Skeletal muscle satellite cell (primary cell): ENCODE measurements at regions not wholly inside any gene's neighbourhood (a gene's known extent, or its start where the extent isn't known, plus 50 kb on each side); places are given as distances from the start of the nearest gene placed in this dataset.

ENCODE experiments used
- H3K27me3 ChIP-seq: 2 replicates; pipeline ENCODE4 v1.7.0; 2013; ENCODE audit warnings: low read length; ENCODE audit not compliant: control insufficient read depth, insufficient read depth
- H3K36me3 ChIP-seq: 2 replicates; pipeline ENCODE4 v1.7.0; 2013; ENCODE audit warnings: mild to moderate bottlenecking, control low read depth, low read length; ENCODE audit not compliant: insufficient read depth
- H3K4me1 ChIP-seq: 2 replicates; pipeline ENCODE4 v1.7.0; 2013; ENCODE audit warnings: low read length; ENCODE audit not compliant: control insufficient read depth, insufficient read depth
- H3K4me2 ChIP-seq: 2 replicates; pipeline ENCODE4 v1.7.0; 2013; ENCODE audit warnings: mild to moderate bottlenecking, low read length
- H3K4me3 ChIP-seq: 2 replicates; pipeline ENCODE4 v1.7.0; 2013; ENCODE audit warnings: low read length
- H3K9ac ChIP-seq: 2 replicates; pipeline ENCODE4 v1.7.0; 2013; ENCODE audit warnings: mild to moderate bottlenecking, low read depth, low read length, moderate library complexity
- H3K9me3 ChIP-seq: replicated peaks from 2 replicates; pipeline ENCODE4 v1.7.0; 2013; ENCODE audit warnings: mild to moderate bottlenecking, control low read depth, low read length

- no peak overlapping the region for H3K9ac ChIP-seq
- no peaks in the 10 kb centered on the region for H3K36me3 ChIP-seq
- H3K4me3 ChIP-seq, result no peak overlapping the region
- no peak overlapping the region for H3K4me2 ChIP-seq
- H3K27me3 ChIP-seq, result no peaks in the 10 kb centered on the region
- H3K4me1 ChIP-seq, result no peaks in the 10 kb centered on the region
- no peaks in the 10 kb centered on the region for H3K9me3 ChIP-seq
Measured at GRCh38 chr11:70625582-70626518, 227.5 kb downstream of the CTTN start.

DNA sequence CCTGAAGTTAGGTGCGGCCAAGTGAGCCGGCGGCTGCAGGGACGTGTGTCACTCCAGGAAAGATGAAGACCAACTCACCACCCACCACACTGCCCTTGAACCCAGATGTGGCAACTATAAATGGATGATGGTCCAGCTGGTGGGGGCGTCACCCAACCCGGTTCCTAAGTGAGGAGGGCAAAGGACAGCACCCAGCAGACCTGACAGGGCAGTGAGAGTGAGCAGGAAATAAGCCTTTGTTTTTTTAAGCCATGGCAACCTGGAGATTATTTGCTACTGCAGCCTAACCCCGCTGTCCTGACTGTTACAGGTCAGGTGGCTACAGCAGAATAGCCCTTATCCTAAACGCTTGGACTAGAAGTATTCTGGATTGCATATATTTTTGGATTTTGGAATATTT lies 228.9 kb downstream of the CTTN start:
- Histone ChIP-seq H3K4me1 (no peaks in the 10 kb centered on the region), H3K9ac (no peak overlapping the region), H3K9me3 (no peaks in the 10 kb centered on the region), H3K36me3 (no peaks in the 10 kb centered on the region), H3K4me2 (no peak overlapping the region), H3K4me3 (no peak overlapping the region), H3K27me3 (no peaks in the 10 kb centered on the region)

DNA sequence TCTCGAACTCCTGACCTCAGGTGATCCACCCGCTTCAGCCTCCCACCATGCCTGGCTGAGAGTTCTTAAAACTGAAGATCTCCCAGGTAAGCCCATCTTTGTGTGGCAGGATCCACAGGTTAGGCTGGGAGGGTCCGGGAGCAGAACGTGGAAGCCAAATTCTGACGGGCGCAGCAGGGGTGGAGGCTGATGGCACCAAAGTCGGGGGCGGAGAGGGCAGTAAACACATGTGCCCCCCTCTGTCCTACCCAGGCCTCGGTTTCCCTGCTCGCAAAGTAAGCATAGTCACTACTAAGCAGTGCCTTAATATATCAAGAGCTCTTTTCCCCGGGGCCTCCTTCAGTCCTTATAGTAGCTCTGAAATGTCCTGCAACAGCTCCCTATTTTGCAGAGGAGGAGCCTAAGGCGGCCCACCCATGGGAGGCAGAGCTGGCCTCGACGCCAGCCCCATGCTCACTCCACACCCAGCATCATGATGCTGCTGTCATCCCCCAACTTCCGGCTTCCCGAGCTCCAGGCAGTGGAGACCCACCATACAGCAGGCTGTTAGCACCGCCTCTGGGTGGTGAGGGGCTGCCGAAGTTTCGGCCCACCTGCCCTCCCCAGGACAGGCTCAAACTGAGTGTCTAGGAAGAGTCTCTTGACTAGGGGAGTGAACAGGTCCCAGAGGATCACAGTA lies 230.0 kb downstream of the CTTN start:
- H3K4me2 ChIP-seq, result peak overlapping the region; percentile 37
- no peaks in the 10 kb centered on the region for H3K27me3 ChIP-seq
- no peaks in the 10 kb centered on the region for H3K4me1 ChIP-seq
- no peaks in the 10 kb centered on the region for H3K9me3 ChIP-seq
- H3K9ac ChIP-seq, result no peak overlapping the region
- no peak overlapping the region for H3K4me3 ChIP-seq
- H3K36me3 ChIP-seq, result no peaks in the 10 kb centered on the region

GRCh38 chr11:70628855-70629844 lies 230.8 kb downstream of the CTTN start:
- Histone ChIP-seq H3K27me3 (no peaks in the 10 kb centered on the region), H3K9me3 (no peaks in the 10 kb centered on the region), H3K9ac (no peak overlapping the region), H3K4me2 (peak overlapping the region; percentile 37), H3K36me3 (no peaks in the 10 kb centered on the region), H3K4me1 (no peaks in the 10 kb centered on the region), H3K4me3 (no peak overlapping the region)

DNA sequence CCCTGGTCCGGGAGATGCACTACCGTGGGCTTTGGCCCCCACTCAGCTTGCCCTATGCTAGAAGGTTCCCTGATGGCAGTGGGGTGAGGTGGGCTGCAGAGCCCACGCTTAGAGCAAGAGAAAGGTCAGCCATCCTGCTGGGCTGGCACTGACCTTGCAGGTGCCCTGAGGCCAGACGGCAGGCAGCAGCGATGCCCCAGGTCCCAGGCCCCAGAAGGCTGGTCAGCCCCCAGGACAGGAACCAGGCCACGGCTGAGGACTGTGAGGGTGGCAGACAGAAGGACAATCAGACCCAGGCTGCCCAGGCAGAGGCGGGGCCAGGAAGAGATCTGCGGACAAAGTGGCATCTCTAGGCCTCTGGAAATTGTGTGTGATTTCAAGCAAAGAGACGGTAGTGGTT lies 231.7 kb downstream of the CTTN start:
- no peak overlapping the region for H3K4me3 ChIP-seq
- no peaks in the 10 kb centered on the region for H3K9me3 ChIP-seq
- no peaks in the 10 kb centered on the region for H3K27me3 ChIP-seq
- H3K36me3 ChIP-seq, result no peaks in the 10 kb centered on the region
- no peaks in the 10 kb centered on the region for H3K4me1 ChIP-seq
- no peak overlapping the region for H3K9ac ChIP-seq
- no peak overlapping the region for H3K4me2 ChIP-seq

DNA sequence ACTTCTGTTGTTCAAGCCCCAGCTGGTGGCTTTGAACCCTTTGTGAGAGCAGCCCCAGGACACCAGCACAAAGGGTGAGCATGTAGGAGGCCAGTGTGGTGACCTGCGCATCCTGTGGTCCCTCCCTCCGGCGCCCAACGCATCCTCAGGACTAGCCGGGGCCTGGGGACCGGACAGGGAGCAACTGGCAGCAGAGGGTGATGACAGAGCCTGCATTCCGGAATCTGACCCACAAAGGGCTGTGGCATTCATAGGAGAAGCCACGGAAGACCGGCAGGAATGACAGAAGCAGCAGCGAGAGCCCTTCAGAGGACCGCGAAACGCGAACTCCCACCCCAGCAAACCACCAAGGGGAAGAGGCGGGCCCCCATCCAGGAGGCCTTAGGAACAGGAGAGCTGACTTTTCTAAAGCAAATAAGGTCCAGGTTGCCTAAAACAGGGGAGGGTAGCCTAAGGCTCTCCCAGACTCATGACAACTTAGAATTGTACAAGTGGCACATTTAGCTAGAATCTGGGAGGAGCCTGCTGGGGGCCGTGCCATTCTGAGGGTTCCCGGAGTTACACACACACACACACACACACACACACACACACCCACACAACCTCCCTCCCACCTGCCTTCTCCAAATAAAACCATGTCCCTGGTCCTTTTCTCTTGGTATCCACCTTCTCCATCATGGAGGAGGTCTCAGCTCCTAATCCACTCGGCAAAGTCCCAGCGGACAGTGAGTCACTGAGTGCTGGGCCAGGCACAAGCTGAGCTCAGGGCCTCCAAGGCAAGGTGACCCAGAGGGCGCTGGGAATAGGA lies 232.7 kb downstream of the CTTN start:
- H3K27me3 ChIP-seq, result no peaks in the 10 kb centered on the region
- no peaks in the 10 kb centered on the region for H3K36me3 ChIP-seq
- no peaks in the 10 kb centered on the region for H3K9me3 ChIP-seq
- H3K9ac ChIP-seq, result no peak overlapping the region
- H3K4me3 ChIP-seq, result no peak overlapping the region
- no peak overlapping the region for H3K4me2 ChIP-seq
- no peaks in the 10 kb centered on the region for H3K4me1 ChIP-seq

GRCh38 chr11:70631624-70632047 lies 233.3 kb downstream of the CTTN start:
- no peaks in the 10 kb centered on the region for H3K4me1 ChIP-seq
- H3K9me3 ChIP-seq, result no peaks in the 10 kb centered on the region
- no peaks in the 10 kb centered on the region for H3K27me3 ChIP-seq
- H3K9ac ChIP-seq, result no peak overlapping the region
- H3K4me2 ChIP-seq, result no peak overlapping the region
- no peaks in the 10 kb centered on the region for H3K36me3 ChIP-seq
- H3K4me3 ChIP-seq, result no peak overlapping the region

DNA sequence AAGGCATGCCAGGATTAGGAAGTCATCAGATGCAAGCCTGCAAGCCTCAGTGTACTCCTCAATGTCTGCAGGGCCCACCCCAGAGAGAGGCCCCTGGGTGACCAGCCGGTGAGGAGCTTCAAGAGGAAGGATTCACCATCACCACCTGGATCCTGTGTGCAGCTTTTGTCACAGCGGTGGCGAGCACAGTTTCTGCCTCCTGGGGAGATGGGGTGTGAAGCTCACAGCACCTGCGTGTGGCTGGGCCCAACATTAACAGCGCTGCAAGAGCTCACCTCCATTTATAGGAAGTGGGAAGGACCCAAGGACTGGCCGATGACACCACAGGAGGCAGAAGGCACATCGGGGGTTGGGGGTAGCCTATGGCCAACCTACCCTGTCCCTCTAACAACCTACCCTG lies 235.3 kb downstream of the CTTN start:
- no peaks in the 10 kb centered on the region for H3K4me1 ChIP-seq
- no peak overlapping the region for H3K4me3 ChIP-seq
- no peaks in the 10 kb centered on the region for H3K36me3 ChIP-seq

GRCh38 chr11:70636659-70637058 lies 238.3 kb downstream of the CTTN start:
- Histone ChIP-seq H3K9ac (no peak overlapping the region), H3K4me3 (no peak overlapping the region), H3K36me3 (no peaks in the 10 kb centered on the region), H3K27me3 (no peaks in the 10 kb centered on the region), H3K4me2 (no peak overlapping the region), H3K4me1 (no peaks in the 10 kb centered on the region), H3K9me3 (no peaks in the 10 kb centered on the region)

More for the DNA sequence above, 235.3 kb downstream of the CTTN start:
- no peaks in the 10 kb centered on the region for H3K27me3 ChIP-seq
- H3K4me2 ChIP-seq, result no peak overlapping the region
- no peaks in the 10 kb centered on the region for H3K9me3 ChIP-seq
- no peak overlapping the region for H3K9ac ChIP-seq

GRCh38 chr11:70637186-70637800 lies 239.0 kb downstream of the CTTN start:
- H3K27me3 ChIP-seq, result no peaks in the 10 kb centered on the region
- H3K9me3 ChIP-seq, result no peaks in the 10 kb centered on the region
- H3K4me2 ChIP-seq, result no peak overlapping the region
- no peaks in the 10 kb centered on the region for H3K36me3 ChIP-seq
- no peaks in the 10 kb centered on the region for H3K4me1 ChIP-seq
- no peak overlapping the region for H3K4me3 ChIP-seq
- no peak overlapping the region for H3K9ac ChIP-seq
